ENCODE measurements at regions not wholly inside any gene's neighbourhood (a gene's known extent, or its start where the extent isn't known, plus 50 kb on each side); places are given as distances from the start of the nearest gene placed in this dataset.

DNA sequence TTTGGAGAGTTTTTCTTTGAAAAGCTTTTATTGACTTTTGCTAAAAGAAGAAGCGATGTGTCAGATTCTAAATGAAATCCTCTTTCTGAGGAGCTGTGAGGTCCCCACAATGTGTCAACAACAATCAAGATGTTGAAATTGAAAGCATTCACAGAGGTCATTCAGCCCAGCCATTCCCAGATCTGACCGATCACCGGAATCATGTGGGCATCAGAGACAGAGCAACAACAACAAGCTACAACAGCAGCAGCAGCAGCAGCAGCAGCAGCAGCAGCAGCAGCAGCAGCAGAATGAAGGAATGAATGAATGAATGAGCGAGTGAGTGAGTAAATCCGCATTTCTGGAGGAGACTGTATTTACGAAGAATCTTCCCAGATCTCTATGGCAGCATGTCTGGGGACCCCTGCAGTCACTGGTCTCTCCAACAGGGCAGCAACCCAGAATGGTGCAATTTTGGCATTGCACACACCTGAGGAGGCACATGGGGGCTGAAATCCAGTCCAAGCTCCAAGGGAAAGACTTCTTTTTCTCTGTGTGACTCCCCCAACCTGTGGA is 299.0 kb downstream of the MYCN start:
- no peak for ATAC-seq (ENCODE audit: low read depth)
- Histone ChIP-seq H3K27ac (ENCODE audit: low read length in 2 of 2) (no peak overlapping the region), H3K27me3 (replicated peaks in 1 of 4; ENCODE audit: control extremely low read depth in 1 of 4, control insufficient read depth in 3 of 4, insufficient read depth in 4 of 4, low read length in 3 of 4) (no peaks in the 10 kb centered on the region), H3K4me1 (ENCODE audit: control insufficient read depth in 2 of 2, insufficient read depth in 2 of 2, low read length in 2 of 2) (no peaks in the 10 kb centered on the region), H2AFZ (ENCODE audit: insufficient read depth, low read depth, low read length, poor library complexity, severe bottlenecking) (no peak overlapping the region), H3K36me3 (replicated peaks in 1 of 2; ENCODE audit: control extremely low read depth in 1 of 2, control insufficient read depth in 1 of 2, extremely low read depth in 1 of 2, insufficient read depth in 2 of 2, low read length in 1 of 2) (no peaks in the 10 kb centered on the region), H4K20me1 (ENCODE audit: control insufficient read depth, insufficient read depth, low read length, poor library complexity, severe bottlenecking) (no peaks in the 10 kb centered on the region), H3K9ac (ENCODE audit: low read length) (no peak overlapping the region), H3K79me2 (ENCODE audit: control insufficient read depth, insufficient read depth, low read length) (no peaks in the 10 kb centered on the region), H3K9me3 (ENCODE audit: control extremely low read depth in 1 of 3, control insufficient read depth in 2 of 3, insufficient read depth in 1 of 3, low read length in 2 of 3) (no peaks in the 10 kb centered on the region), H3K4me3 (ENCODE audit: control extremely low read depth in 1 of 5, extremely low read depth in 1 of 5, insufficient read depth in 1 of 5, low read depth in 2 of 5, low read length in 4 of 5) (no peak overlapping the region), H3K4me2 (replicated peaks; ENCODE audit: low read depth, low read length, poor library complexity, severe bottlenecking) (no peak overlapping the region)
- CTCF ChIA-PET, result no interaction called here
- Mint-ChIP-seq H3K27me3 (peaks cover 17% of the 10 kb centered on the region), H3K27ac (no peak overlapping the region), H3K9me3 (ENCODE audit: insufficient read depth) (no peaks in the 10 kb centered on the region), H3K4me1 (no peaks in the 10 kb centered on the region), H3K4me3 (no peak overlapping the region)
- DNase-seq, result no peak
- WGBS (ENCODE audit: insufficient coverage), result 81% methylated on average over 3 of the region's 6 CpGs
- POLR2A ChIA-PET, result no interaction called here
- TF ChIP-seq, protein P1, sequence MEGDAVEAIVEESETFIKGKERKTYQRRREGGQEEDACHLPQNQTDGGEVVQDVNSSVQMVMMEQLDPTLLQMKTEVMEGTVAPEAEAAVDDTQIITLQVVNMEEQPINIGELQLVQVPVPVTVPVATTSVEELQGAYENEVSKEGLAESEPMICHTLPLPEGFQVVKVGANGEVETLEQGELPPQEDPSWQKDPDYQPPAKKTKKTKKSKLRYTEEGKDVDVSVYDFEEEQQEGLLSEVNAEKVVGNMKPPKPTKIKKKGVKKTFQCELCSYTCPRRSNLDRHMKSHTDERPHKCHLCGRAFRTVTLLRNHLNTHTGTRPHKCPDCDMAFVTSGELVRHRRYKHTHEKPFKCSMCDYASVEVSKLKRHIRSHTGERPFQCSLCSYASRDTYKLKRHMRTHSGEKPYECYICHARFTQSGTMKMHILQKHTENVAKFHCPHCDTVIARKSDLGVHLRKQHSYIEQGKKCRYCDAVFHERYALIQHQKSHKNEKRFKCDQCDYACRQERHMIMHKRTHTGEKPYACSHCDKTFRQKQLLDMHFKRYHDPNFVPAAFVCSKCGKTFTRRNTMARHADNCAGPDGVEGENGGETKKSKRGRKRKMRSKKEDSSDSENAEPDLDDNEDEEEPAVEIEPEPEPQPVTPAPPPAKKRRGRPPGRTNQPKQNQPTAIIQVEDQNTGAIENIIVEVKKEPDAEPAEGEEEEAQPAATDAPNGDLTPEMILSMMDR (IDR thresholded peaks at IDR 0.05), result no peak
- TF ChIP-seq EZH2 (IDR thresholded peaks at IDR 0.05; ENCODE audit: borderline replicate concordance, insufficient read depth, low read depth, low read length, poor library complexity, severe bottlenecking), result no peak
- intact Hi-C loops (cut with micrococcal nuclease), result no loop called here

DNA sequence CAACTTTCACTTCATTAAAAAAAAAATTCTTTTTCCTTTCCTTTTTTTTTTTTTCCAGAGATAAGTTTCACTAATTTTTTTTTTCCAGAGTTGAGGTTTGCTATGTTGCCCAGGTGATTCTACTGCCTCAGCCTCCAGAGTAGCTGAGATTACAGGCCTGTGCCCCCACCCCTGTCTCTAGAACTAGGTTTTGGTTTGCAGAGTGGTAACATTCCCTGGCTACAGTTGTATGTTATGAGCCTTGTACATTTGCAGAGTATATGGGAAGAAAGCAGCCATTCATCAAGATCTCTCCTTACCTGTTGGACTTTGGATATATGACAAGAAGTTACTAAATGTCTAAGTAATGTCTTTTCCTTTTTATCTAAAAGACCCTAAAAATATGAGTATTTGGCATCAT is 298.4 kb downstream of the MYCN start:
- Histone ChIP-seq H2AFZ (ENCODE audit: insufficient read depth, low read depth, low read length, poor library complexity, severe bottlenecking) (no peak overlapping the region), H3K9ac (ENCODE audit: low read length) (no peak overlapping the region), H3K27me3 (replicated peaks in 1 of 4; ENCODE audit: control extremely low read depth in 1 of 4, control insufficient read depth in 3 of 4, insufficient read depth in 4 of 4, low read length in 3 of 4) (no peaks in the 10 kb centered on the region), H3K4me3 (ENCODE audit: control extremely low read depth in 1 of 5, extremely low read depth in 1 of 5, insufficient read depth in 1 of 5, low read depth in 2 of 5, low read length in 4 of 5) (no peak overlapping the region), H3K9me3 (ENCODE audit: control extremely low read depth in 1 of 3, control insufficient read depth in 2 of 3, insufficient read depth in 1 of 3, low read length in 2 of 3) (no peaks in the 10 kb centered on the region), H3K27ac (ENCODE audit: low read length in 2 of 2) (no peak overlapping the region), H3K36me3 (replicated peaks in 1 of 2; ENCODE audit: control extremely low read depth in 1 of 2, control insufficient read depth in 1 of 2, extremely low read depth in 1 of 2, insufficient read depth in 2 of 2, low read length in 1 of 2) (no peaks in the 10 kb centered on the region), H3K4me2 (replicated peaks; ENCODE audit: low read depth, low read length, poor library complexity, severe bottlenecking) (no peak overlapping the region), H3K4me1 (ENCODE audit: control insufficient read depth in 2 of 2, insufficient read depth in 2 of 2, low read length in 2 of 2) (no peaks in the 10 kb centered on the region), H4K20me1 (ENCODE audit: control insufficient read depth, insufficient read depth, low read length, poor library complexity, severe bottlenecking) (no peaks in the 10 kb centered on the region), H3K79me2 (ENCODE audit: control insufficient read depth, insufficient read depth, low read length) (no peaks in the 10 kb centered on the region)
- no peak overlapping the region for H3K27ac Mint-ChIP-seq
- H3K27me3 Mint-ChIP-seq, result peaks cover 17% of the 10 kb centered on the region
- ChIA-PET POLR2A (no interaction called here), CTCF (no interaction called here)
- H3K4me3 Mint-ChIP-seq, result no peak overlapping the region
- no peak for DNase-seq
- TF ChIP-seq, protein P1 (IDR thresholded peaks at IDR 0.05), result no peak
- TF ChIP-seq EZH2 (IDR thresholded peaks at IDR 0.05; ENCODE audit: borderline replicate concordance, insufficient read depth, low read depth, low read length, poor library complexity, severe bottlenecking), result no peak
- no peaks in the 10 kb centered on the region for H3K4me1 Mint-ChIP-seq
- no peaks in the 10 kb centered on the region for H3K9me3 Mint-ChIP-seq (ENCODE audit: insufficient read depth)
- ATAC-seq (ENCODE audit: low read depth), result no peak
- intact Hi-C loops (cut with micrococcal nuclease), result no loop called here

Measured in B cell (primary cell).